Chondrocyte (in vitro differentiated cells): ENCODE measurements at regions not wholly inside any gene's neighbourhood (a gene's known extent, or its start where the extent isn't known, plus 50 kb on each side); places are given as distances from the start of the nearest gene placed in this dataset.

Source experiments
- DNase-seq: peaks from one replicate; pipeline ENCODE4 v3.0.0; 2021; ENCODE audit warnings: mixed read lengths, low spot score
- H3K27ac Mint-ChIP-seq: one replicate; pipeline ENCODE4 v1.8.0; 2021; ENCODE audit warnings: mild to moderate bottlenecking, moderate library complexity, mixed read lengths; ENCODE audit not compliant: unreplicated experiment
- H3K27me3 Mint-ChIP-seq: 2 replicates; pipeline ENCODE4 v1.8.0; 2021; ENCODE audit warnings: low read depth, mixed read lengths
- H3K36me3 Mint-ChIP-seq: 2 replicates; pipeline ENCODE4 v1.8.0; 2021; ENCODE audit warnings: low read depth, mixed read lengths
- H3K4me1 Mint-ChIP-seq: 2 replicates; pipeline ENCODE4 v1.8.0; 2021; ENCODE audit warnings: low read depth, mild to moderate bottlenecking, mixed read lengths
- H3K4me3 Mint-ChIP-seq: one replicate; pipeline ENCODE4 v1.8.0; 2021; ENCODE audit warnings: mild to moderate bottlenecking, moderate library complexity, mixed read lengths; ENCODE audit not compliant: unreplicated experiment
- H3K9me3 Mint-ChIP-seq: 2 replicates; pipeline ENCODE4 v1.8.0; 2021; ENCODE audit warnings: low read depth, mixed read lengths
- CTCF ChIP-seq: fragments of 200-600 bp; sonication (generic); IDR thresholded peaks from 2 replicates; pipeline ENCODE4 v1.5.0; 2021; ENCODE audit warnings: antibody characterized with exemption, mild to moderate bottlenecking, moderate library complexity

GRCh38 chr3:170784406-170784805 lies 85.6 kb downstream of the RPL22L1 start:
- DNase-seq = no peak
- H3K4me1 Mint-ChIP-seq = no peaks in the 10 kb centered on the region
- H3K9me3 Mint-ChIP-seq = peaks cover 4% of the 10 kb centered on the region
- H3K27ac Mint-ChIP-seq = no peak overlapping the region
- no peaks in the 10 kb centered on the region for H3K36me3 Mint-ChIP-seq
- TF ChIP-seq CTCF = no peak
- H3K4me3 Mint-ChIP-seq = no peak overlapping the region
- H3K27me3 Mint-ChIP-seq = no peaks in the 10 kb centered on the region

- no peak for DNase-seq
- no peak for TF ChIP-seq CTCF
- H3K27me3 Mint-ChIP-seq = no peaks in the 10 kb centered on the region
- H3K36me3 Mint-ChIP-seq = peaks cover 3% of the 10 kb centered on the region
- H3K4me3 Mint-ChIP-seq = no peak overlapping the region
- peaks cover 4% of the 10 kb centered on the region for H3K9me3 Mint-ChIP-seq
- H3K4me1 Mint-ChIP-seq = no peaks in the 10 kb centered on the region
- no peak overlapping the region for H3K27ac Mint-ChIP-seq
These were observed 89.0 kb downstream of the RPL22L1 start for GRCh38 chr3:170780955-170781354.

- Mint-ChIP-seq H3K4me1 (no peaks in the 10 kb centered on the region), H3K27ac (no peak overlapping the region), H3K36me3 (peaks cover 3% of the 10 kb centered on the region), H3K9me3 (peaks cover 4% of the 10 kb centered on the region), H3K27me3 (no peaks in the 10 kb centered on the region), H3K4me3 (no peak overlapping the region)
- no peak for TF ChIP-seq CTCF
- no peak for DNase-seq
These were observed 89.5 kb downstream of the RPL22L1 start for GRCh38 chr3:170780471-170780870.

- no peak for DNase-seq
- Mint-ChIP-seq H3K9me3 (peaks cover 4% of the 10 kb centered on the region), H3K27ac (no peak overlapping the region), H3K4me3 (no peak overlapping the region), H3K27me3 (no peaks in the 10 kb centered on the region), H3K36me3 (peaks cover 3% of the 10 kb centered on the region), H3K4me1 (no peaks in the 10 kb centered on the region)
- TF ChIP-seq CTCF = no peak
These were observed 91.5 kb downstream of the RPL22L1 start for GRCh38 chr3:170778240-170779217.

GRCh38 chr3:170777564-170777926 lies 92.5 kb downstream of the RPL22L1 start:
- Mint-ChIP-seq H3K27ac (no peak overlapping the region), H3K36me3 (peaks cover 3% of the 10 kb centered on the region), H3K9me3 (no peaks in the 10 kb centered on the region), H3K27me3 (no peaks in the 10 kb centered on the region), H3K4me3 (no peak overlapping the region), H3K4me1 (no peaks in the 10 kb centered on the region)
- no peak for DNase-seq
- TF ChIP-seq CTCF = no peak
